Thyroid gland (tissue), 4 donors: ENCODE measurements at regions not wholly inside any gene's neighbourhood (a gene's known extent, or its start where the extent isn't known, plus 50 kb on each side); places are given as distances from the start of the nearest gene placed in this dataset.

Experiments used
- POLR2A ChIP-seq, 2 donors: fragments of 450-650 bp; IDR thresholded peaks; one replicate each; pipeline ENCODE4 v1.6.1; 2017; ENCODE audit warnings: antibody characterized with exemption in 2 of 2, mild to moderate bottlenecking in 2 of 2, moderate library complexity in 1 of 2
- TF ChIP-seq, protein P1 (sequence below), 6 experiments: fragments of 200-600 bp in 3 of 6; fragments of 450-650 bp in 3 of 6; sonication (generic) in 3 of 6; IDR thresholded peaks; one replicate each; pipeline ENCODE4 v1.5.1; 2016 to 2019; ENCODE audit warnings: antibody characterized with exemption in 6 of 6, mild to moderate bottlenecking in 2 of 6, inconsistent platforms in 1 of 6, moderate library complexity in 1 of 6

- TF ChIP-seq, protein P1, sequence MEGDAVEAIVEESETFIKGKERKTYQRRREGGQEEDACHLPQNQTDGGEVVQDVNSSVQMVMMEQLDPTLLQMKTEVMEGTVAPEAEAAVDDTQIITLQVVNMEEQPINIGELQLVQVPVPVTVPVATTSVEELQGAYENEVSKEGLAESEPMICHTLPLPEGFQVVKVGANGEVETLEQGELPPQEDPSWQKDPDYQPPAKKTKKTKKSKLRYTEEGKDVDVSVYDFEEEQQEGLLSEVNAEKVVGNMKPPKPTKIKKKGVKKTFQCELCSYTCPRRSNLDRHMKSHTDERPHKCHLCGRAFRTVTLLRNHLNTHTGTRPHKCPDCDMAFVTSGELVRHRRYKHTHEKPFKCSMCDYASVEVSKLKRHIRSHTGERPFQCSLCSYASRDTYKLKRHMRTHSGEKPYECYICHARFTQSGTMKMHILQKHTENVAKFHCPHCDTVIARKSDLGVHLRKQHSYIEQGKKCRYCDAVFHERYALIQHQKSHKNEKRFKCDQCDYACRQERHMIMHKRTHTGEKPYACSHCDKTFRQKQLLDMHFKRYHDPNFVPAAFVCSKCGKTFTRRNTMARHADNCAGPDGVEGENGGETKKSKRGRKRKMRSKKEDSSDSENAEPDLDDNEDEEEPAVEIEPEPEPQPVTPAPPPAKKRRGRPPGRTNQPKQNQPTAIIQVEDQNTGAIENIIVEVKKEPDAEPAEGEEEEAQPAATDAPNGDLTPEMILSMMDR (IDR thresholded peaks at IDR 0.05), result no peak
- TF ChIP-seq POLR2A (IDR thresholded peaks at IDR 0.05), result no peak
Observed at GRCh38 chr1:173112129-173112528, 61.4 kb upstream of the TNFSF18 start.
